HG03460 (cell line): ENCODE measurements at regions not wholly inside any gene's neighbourhood (a gene's known extent, or its start where the extent isn't known, plus 50 kb on each side); places are given as distances from the start of the nearest gene placed in this dataset.

Experiments
- ATAC-seq: cut with Tn5 transposase; IDR thresholded peaks from one replicate; pipeline ENCODE4 v1.9.1; 2021; ENCODE audit not compliant: unreplicated experiment

DNA sequence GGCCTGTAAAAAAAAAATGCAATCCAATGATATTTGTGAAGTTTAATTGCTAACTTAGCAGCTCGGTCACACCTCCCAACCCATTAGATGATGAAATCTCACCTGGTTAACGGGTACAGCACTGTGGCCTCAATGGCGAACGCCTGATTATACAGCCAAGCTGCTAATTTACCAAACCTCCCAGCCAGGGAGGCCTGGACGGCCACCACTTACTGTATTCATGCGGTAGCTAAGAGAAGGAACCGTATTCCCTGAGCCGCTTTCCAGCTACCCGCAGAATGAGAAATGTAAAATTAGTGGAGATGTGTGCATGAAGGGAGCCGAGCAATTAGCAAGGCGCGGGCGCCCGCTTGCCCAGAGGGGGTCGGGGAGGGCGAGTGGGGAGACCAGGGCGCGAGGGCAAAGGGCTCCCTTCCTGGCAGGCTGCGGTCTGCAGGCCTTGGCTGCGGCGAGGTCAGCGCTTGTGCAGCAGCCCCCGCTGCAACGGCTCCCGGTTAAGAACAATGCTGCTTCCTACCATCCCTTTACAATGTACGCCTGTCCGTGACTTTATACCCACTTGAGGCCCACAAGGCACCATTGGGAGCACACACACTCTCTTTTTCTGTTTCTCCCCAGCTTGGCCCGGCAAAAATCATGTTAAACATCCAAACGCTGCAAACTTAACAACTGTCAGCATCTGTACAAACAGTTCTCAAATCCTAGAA, 70.4 kb upstream of the TBCA start:
- no peak for ATAC-seq

DNA sequence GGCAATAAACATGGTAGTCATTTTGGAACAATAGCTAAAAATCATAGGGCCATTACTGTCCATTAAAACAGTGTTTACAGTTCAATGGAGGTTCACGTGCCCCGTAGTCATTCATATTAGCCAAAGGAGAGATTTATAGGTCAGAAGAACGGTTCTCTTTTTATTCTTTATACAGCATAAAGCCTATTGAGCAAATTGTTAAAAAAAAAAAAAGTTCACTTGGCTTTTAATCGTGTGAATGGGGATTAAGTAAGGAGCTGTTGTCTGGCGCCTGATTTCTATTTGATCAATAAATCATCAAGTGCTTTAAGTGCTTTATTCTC, 69.1 kb upstream of the TBCA start:
- ATAC-seq, result no peak

DNA sequence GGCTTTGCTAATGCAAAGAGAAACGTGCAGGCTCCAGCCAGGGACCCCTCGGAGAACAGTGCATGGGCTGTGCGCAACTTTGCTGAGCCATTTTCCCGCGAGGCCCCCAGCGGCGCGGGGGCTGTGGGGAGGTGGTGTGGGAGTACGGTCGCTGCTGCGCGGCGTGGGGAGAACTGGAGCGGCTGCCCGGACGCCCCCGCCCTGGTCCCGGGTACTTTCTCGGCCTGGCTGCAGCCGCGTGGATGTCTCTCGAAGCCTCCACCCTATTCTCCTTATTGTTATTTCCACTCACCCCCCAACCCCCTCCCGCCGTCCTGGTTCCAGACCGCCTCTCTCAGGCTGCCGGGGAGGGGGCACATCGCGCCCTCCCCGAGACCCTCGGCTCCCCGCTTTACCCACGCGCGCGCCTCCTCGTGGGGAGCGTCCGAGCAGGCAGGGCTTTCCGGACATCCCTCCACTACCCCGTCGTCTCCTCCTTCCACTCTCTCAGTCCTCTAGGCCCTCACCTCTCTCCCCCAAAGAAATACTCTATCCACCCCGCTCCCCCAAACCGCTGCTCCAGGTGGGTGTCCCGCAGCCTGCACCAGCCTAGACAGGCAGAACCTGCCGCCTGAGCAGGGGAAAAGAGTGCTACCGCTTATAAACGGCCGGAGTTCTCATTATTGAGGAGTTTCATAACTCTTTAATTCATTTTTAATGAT, 68.6 kb upstream of the TBCA start:
- ATAC-seq, result no peak

DNA sequence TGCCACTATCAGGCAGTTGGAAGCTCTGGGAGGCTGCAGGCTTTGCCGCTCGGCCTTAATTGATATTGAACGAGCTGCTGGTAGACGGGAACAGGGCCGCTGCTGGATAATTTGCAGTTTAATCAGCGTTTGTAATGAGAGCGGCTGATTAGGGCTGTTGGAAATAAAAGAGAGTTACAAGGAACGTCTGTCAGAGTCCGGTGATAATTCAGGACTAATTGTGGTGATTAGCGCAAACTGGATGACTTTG, 68.2 kb upstream of the TBCA start:
- no peak for ATAC-seq

DNA sequence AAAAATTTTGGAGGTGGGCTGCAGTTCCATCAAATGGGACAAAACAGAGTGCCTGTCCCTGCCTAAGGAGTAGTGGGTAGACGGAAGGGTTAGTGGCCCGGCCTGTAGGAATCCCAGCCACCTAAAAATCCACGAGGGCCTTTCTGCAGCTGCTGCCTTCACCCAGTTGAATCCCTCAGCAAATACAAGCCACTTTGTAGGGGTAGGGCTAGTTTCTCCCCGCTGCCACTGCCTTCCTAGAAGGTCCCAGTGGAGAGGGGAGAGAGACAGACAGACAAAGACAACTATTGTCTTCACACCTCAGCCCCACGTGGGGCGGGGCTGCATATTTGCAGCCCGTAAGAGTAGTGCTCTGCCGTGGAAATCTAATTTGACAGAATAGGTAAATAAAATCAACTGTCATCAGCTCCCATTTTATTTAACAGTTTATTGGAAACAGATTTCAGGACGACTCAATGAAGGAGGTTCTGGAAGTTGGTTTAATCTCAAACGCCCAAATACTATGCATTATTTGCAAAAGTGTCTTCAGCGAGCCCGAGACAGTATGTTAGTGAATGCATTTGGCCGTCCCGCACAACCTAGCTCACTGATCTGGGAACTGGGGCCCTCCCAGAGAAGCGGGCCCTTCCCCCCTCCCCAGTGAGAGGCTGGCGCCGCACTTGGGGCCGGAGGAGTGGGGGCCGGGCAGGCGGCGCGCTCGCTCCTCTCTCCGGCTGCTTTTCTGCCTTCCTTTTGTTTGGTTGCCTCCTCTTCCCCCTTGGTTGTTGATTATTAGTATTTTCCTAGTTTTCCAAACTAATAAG, 67.6 kb upstream of the TBCA start:
- no peak for ATAC-seq

DNA sequence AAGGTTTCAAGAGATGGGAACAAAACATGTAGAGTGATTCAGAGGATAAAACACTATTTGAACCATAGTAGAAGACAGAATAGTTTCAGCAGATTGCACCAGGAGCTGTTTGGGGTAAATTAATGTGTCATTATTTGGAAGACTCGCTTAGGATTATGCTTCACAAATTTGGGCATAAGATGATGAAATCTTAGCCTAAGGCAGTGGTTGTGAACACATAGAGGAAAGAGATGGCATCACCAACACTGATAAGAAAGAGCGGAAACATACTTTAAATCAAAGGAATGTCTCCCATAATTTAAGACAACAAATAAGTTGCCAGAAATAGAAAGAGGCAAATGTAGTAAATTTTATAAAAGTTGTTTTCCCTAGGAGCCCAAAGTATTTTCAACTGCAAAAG, 66.1 kb upstream of the TBCA start:
- no peak for ATAC-seq

DNA sequence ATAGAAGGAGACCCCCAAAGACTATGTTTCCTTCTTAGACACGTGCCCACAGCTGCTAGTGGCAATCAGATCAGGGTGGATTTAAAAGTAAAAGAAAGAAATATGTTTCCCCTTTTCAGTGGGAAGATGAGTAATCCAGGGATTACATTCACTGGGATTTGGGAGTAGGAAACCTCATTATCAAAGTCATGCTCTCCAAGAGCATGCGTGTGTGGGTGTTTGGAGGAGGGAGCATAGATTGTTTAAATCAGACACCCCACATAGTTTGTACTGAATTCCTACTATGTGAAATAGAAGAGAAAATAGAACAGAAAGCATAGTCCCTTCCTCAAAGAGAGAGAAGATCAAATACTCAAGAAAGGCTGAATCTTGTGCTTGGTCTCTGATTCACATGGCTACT, 65.5 kb upstream of the TBCA start:
- ATAC-seq, result no peak

DNA sequence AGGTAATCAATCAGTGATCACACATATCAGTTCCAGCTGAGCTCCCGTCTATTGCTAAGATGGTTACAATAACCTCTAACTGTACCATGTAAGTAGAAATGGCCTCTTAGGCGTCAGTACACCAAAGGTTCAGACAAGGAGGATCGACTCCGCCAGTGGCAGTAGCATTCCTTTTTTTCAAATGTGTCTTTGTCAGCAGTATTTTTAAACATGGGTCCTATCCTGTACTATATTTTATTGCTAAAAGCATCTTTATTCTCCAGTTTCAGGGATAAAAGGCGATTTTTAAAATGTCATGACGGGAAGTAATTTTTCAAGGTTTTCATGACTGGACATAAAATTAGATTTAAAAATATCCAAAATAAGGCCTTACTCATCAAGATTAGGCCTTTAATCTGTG, 64.8 kb upstream of the TBCA start:
- ATAC-seq, result no peak

DNA sequence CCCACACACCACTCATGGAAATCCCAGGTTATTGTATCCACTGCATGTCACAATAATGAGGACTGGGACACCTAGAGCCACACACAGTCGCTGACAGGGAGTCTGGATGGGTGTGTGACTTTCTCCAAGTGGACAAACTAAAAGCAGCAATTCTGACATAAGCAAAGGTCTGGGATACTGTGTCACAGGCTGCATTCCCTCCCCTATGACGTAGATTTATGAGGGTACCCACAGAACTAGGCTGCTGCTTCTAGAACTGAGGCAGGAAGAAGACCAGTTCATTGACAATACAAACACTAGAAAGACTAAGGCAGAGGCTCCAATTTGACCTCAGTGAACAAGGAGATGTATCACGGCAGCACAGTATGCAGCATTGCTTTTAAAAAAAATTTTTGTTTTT, 63.6 kb upstream of the TBCA start:
- ATAC-seq, result no peak

DNA sequence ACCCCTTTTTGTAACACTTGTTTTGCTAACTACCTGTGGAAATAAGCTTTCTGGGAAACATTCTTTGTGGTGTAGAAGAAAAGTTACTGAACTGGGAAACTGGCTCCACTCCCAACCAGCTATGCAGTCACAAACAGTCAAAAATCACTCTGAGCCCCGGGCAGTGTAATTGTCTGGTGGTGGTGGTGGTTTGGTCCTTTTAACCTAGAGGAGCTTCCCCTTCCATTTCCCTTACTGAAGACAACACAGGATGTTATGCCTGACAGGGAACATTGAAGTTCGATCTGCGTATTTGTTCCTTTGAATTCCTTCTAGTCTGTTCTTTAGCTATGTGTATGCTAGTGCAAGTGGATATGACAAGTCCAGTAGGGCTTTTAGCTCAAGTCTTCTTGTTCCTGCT, 56.8 kb upstream of the TBCA start:
- no peak for ATAC-seq

DNA sequence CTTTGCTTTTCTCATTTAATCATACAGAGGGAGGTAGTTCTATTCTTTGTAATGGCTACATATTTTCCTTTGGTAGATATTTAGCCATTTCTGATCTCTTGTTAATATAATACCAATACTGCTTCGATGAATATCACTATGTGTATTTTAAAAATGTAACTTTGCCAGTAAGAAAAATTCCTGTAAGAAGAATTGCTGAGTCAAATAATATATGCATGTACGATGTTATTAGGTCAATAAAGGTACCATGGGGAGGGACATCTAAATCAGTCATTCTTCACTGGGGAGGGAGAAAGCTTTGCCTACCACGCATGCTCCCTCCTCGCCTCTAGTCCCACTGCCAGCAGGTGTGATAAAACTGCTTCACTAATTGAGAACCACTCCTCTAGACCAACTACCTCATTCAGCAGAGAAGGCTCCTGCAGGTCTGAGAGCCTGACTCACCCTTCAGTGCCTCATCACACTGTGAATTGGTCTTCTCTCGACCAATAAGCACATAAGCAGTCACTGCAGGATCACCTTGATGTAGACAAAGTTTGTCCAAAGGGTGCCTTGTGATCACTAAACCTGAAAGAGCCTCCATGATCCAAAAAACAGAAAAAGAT, 56.1 kb upstream of the TBCA start:
- no peak for ATAC-seq

DNA sequence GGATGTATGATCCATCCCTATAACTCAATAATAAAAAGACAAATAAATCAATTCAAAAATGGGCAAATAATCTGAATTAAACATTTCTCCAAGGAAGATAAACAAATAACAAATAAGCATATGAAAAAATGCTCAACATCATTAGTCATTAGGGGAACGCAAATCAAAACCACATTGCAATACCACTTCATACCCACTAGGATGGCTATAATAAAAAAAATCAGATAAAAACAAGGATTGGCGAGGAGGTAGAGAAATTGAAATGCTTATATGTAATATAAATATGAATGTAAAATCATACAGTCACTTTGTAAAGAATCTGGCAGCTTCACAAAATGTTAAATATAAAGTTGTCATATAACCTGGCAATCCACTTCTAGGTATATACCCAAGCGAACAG, 52.3 kb upstream of the TBCA start:
- no peak for ATAC-seq
